ENCODE measurements at regions not wholly inside any gene's neighbourhood (a gene's known extent, or its start where the extent isn't known, plus 50 kb on each side); places are given as distances from the start of the nearest gene placed in this dataset.

- TF ChIP-seq CTCF (conservative IDR thresholded peaks at IDR 0.05 in 1 of 2, IDR thresholded peaks at IDR 0.05 in 1 of 2; ENCODE audit: low read depth in 1 of 2, low read length in 2 of 2), result no peak
- no peak for TF ChIP-seq EZH2 (IDR thresholded peaks at IDR 0.05; ENCODE audit: low read length, missing control alignments)
Measured at GRCh38 chr2:155379494-155379893, 681.0 kb downstream of the KCNJ3 start.

Data from fibroblast of lung (primary cell).